Neuronal stem cell (in vitro differentiated cells): ENCODE measurements at regions not wholly inside any gene's neighbourhood (a gene's known extent, or its start where the extent isn't known, plus 50 kb on each side); places are given as distances from the start of the nearest gene placed in this dataset.

ENCODE experiments used
- DNase-seq: peaks from one replicate; pipeline ENCODE4 v3.0.0-alpha.2; 2013; ENCODE audit warnings: low spot score
- H2AFZ ChIP-seq: one replicate; pipeline ENCODE4 v1.6.1; 2013; ENCODE audit warnings: mild to moderate bottlenecking, low read length, inconsistent platforms
- H2AK5ac ChIP-seq: 2 replicates; pipeline ENCODE4 v1.6.1; 2013; ENCODE audit warnings: low read depth, mild to moderate bottlenecking, inconsistent platforms, low read length, moderate library complexity, mixed read lengths
- H2BK120ac ChIP-seq: 2 replicates; pipeline ENCODE4 v1.6.1; 2013; ENCODE audit warnings: low read depth, mild to moderate bottlenecking, inconsistent platforms, low read length, moderate library complexity, mixed read lengths
- H2BK12ac ChIP-seq: one replicate; pipeline ENCODE4 v1.6.1; 2013; ENCODE audit warnings: low read length, inconsistent platforms
- H2BK15ac ChIP-seq: 2 replicates; pipeline ENCODE4 v1.6.1; 2013; ENCODE audit warnings: mild to moderate bottlenecking, low read length, inconsistent platforms, mixed read lengths
- H2BK5ac ChIP-seq: one replicate; pipeline ENCODE4 v1.6.1; 2013; ENCODE audit warnings: inconsistent platforms, mild to moderate bottlenecking, low read length, moderate library complexity
- H3K14ac ChIP-seq: one replicate; pipeline ENCODE4 v1.6.1; 2013; ENCODE audit warnings: low read length, inconsistent platforms
- H3K18ac ChIP-seq: 2 replicates; pipeline ENCODE4 v1.6.1; 2013; ENCODE audit warnings: low read length, inconsistent platforms
- H3K23ac ChIP-seq: 2 replicates; pipeline ENCODE4 v1.6.1; 2013; ENCODE audit warnings: low read depth, mild to moderate bottlenecking, mixed read lengths, low read length, inconsistent platforms; ENCODE audit not compliant: poor library complexity
- H3K27ac ChIP-seq: replicated peaks from 3 replicates; pipeline ENCODE4 v1.5.1; 2013; ENCODE audit warnings: low read length, inconsistent platforms
- H3K27me3 ChIP-seq, 3 experiments: 2 replicates each; pipeline ENCODE4 v1.6.1; 2013; ENCODE audit warnings: low read length in 3 of 3, mild to moderate bottlenecking in 2 of 3, inconsistent platforms in 1 of 3, low read depth in 1 of 3, mixed read lengths in 1 of 3, moderate library complexity in 1 of 3; ENCODE audit not compliant: control insufficient read depth in 3 of 3, insufficient read depth in 3 of 3
- H3K36me3 ChIP-seq, 2 donors: replicated peaks in 1 of 2; 2 replicates each; pipeline ENCODE4 v1.6.1; 2013; ENCODE audit warnings: low read length in 2 of 2; ENCODE audit not compliant: control insufficient read depth in 2 of 2, insufficient read depth in 2 of 2
- H3K4ac ChIP-seq: 2 replicates; pipeline ENCODE4 v1.6.1; 2013; ENCODE audit warnings: inconsistent platforms, mild to moderate bottlenecking, low read length, moderate library complexity
- H3K4me1 ChIP-seq, 2 donors: 1 replicate in 1 of 2; 2 replicates in 1 of 2; pipeline ENCODE4 v1.6.1; 2013; ENCODE audit warnings: low read length in 2 of 2, low read depth in 1 of 2; ENCODE audit not compliant: control insufficient read depth in 2 of 2, insufficient read depth in 1 of 2
- H3K4me2 ChIP-seq: one replicate; pipeline ENCODE4 v1.6.1; 2013; ENCODE audit warnings: mild to moderate bottlenecking, low read length, inconsistent platforms; ENCODE audit not compliant: insufficient read depth, poor library complexity, severe bottlenecking
- H3K4me3 ChIP-seq, 2 donors: 2 replicates each; pipeline ENCODE4 v1.5.1; 2013; ENCODE audit warnings: low read length in 2 of 2, mild to moderate bottlenecking in 2 of 2, inconsistent platforms in 1 of 2, moderate library complexity in 1 of 2
- H3K79me1 ChIP-seq: one replicate; pipeline ENCODE4 v1.6.1; 2013; ENCODE audit warnings: low read depth, mild to moderate bottlenecking, inconsistent platforms, low read length, moderate library complexity
- H3K9ac ChIP-seq: one replicate; pipeline ENCODE4 v1.6.1; 2013; ENCODE audit warnings: mild to moderate bottlenecking, low read depth, low read length, inconsistent platforms; ENCODE audit not compliant: poor library complexity
- H3K9me3 ChIP-seq, 2 donors: replicated peaks in 1 of 2; 2 replicates each; pipeline versions ENCODE3 to v1.6.1; 2013; ENCODE audit warnings: low read length in 2 of 2, mild to moderate bottlenecking in 2 of 2, inconsistent platforms in 1 of 2, low read depth in 1 of 2, mixed read lengths in 1 of 2, moderate library complexity in 1 of 2; ENCODE audit not compliant: control insufficient read depth in 2 of 2, insufficient read depth in 1 of 2
- H4K8ac ChIP-seq: one replicate; pipeline ENCODE4 v1.6.1; 2013; ENCODE audit warnings: low read depth, mild to moderate bottlenecking, inconsistent platforms, low read length, moderate library complexity
- H4K91ac ChIP-seq: one replicate; pipeline ENCODE4 v1.6.1; 2013; ENCODE audit warnings: low read length, low read depth, mild to moderate bottlenecking, inconsistent platforms; ENCODE audit not compliant: poor library complexity
- WGBS, 2 donors: extraction: QIAGEN DNeasy Blood & Tissue Kit; methylation state at CpG; one replicate each; pipeline ENCODE4 v1.1.7; 2013; ENCODE audit warnings: missing lambda C conversion rate in 2 of 2, mixed read lengths in 1 of 2; ENCODE audit not compliant: insufficient read length in 2 of 2, insufficient replicate concordance in 1 of 2; ENCODE audit errors: extremely low coverage in 2 of 2; 5-methylcytosine and 5-hydroxymethylcytosine counted together

DNA sequence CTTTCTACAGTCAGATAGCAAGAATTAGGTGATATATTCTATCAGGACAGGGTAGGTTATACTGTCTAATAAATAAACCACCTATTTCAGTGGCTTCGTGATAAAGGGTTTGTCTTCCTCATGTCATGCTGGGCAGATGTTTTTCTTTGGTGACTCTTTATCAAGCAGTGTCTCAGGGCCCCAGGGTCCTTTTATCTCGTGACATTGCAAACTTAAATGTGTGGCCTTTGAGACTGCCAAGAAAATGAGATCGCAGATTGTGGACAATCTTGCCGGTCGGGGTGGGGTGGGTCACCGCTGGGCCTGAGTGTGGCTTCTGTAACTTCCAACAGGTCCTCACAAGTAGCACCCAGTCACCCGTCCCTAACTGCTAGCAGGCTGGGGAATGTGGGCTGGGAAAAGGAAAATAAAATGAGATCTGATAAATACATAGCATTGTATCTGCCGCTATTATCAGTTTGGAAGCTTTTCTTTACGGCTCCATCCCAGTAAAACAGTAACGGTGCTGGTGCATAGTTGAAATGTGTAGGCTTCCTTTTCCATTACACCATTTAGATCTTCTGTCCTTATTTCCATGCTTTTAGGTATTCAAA lies 50.5 kb upstream of the BMP6 start:
- H3K9me3 ChIP-seq, result peaks cover 0 to 1% of the 10 kb centered on the region in 2 donors
- H2BK12ac ChIP-seq, result no peak overlapping the region
- no peak overlapping the region for H4K8ac ChIP-seq
- H3K27me3 ChIP-seq, result peaks cover 0 to 35% (median 0%) of the 10 kb centered on the region in 3 experiments
- DNase-seq, result no peak
- H3K4ac ChIP-seq, result no peak overlapping the region
- H3K4me2 ChIP-seq, result no peak overlapping the region
- H2BK120ac ChIP-seq, result no peak overlapping the region
- H3K36me3 ChIP-seq, result no peaks in the 10 kb centered on the region
- peak overlapping the region; percentile 12 for H3K9ac ChIP-seq
- no peak overlapping the region for H2BK15ac ChIP-seq
- no peak overlapping the region for H3K4me3 ChIP-seq
- H3K27ac ChIP-seq, result no peak overlapping the region
- H3K79me1 ChIP-seq, result no peaks in the 10 kb centered on the region
- H4K91ac ChIP-seq, result no peak overlapping the region
- WGBS, 2 donors, result no CpG with 5 or more reads among the region's 10 CpGs
- no peak overlapping the region for H3K18ac ChIP-seq
- no peak overlapping the region for H2AFZ ChIP-seq
- H3K4me1 ChIP-seq, result no peaks in the 10 kb centered on the region
- H2AK5ac ChIP-seq, result no peak overlapping the region
- no peak overlapping the region for H3K14ac ChIP-seq
- no peak overlapping the region for H2BK5ac ChIP-seq
- no peak overlapping the region for H3K23ac ChIP-seq
